EH (cell line): ENCODE measurements at regions not wholly inside any gene's neighbourhood (a gene's known extent, or its start where the extent isn't known, plus 50 kb on each side); places are given as distances from the start of the nearest gene placed in this dataset.
"Not testable (repeated sequence)": the region's sequence is repeated elsewhere in the genome, so short reads cannot be mapped to it uniquely, and the experiment has no call there.

Source experiments
- DNase-seq: peaks from one replicate; pipeline ENCODE4 v3.0.0-alpha.2; 2015; ENCODE audit warnings: low read depth

GRCh38 chr13:44887515-44887914 is 101.8 kb downstream of the NUFIP1 start:
- no peak for DNase-seq

- DNase-seq: peak; percentile 95
Observed at GRCh38 chr13:44884076-44884729, 105.1 kb downstream of the NUFIP1 start.

GRCh38 chr13:44879452-44880058 is 109.7 kb downstream of the NUFIP1 start:
- peak; percentile 70 for DNase-seq

- DNase-seq: no peak
Observed at GRCh38 chr13:44876782-44877324, 112.4 kb downstream of the NUFIP1 start.

GRCh38 chr13:44874886-44875630 is 114.2 kb downstream of the NUFIP1 start:
- DNase-seq: peak; percentile 67

- DNase-seq: no peak
Observed at GRCh38 chr13:44874176-44874575, 115.1 kb downstream of the NUFIP1 start.

GRCh38 chr13:44873461-44873860 is 115.8 kb downstream of the NUFIP1 start:
- DNase-seq: no peak

- no peak for DNase-seq
Observed at GRCh38 chr13:44872751-44873150, 116.5 kb downstream of the NUFIP1 start.

- no peak for DNase-seq
Observed at GRCh38 chr13:44870456-44870929, 118.8 kb downstream of the NUFIP1 start.

GRCh38 chr13:44869167-44869566 is 120.1 kb downstream of the NUFIP1 start:
- DNase-seq: no peak

- DNase-seq: no peak
Observed at GRCh38 chr13:44868397-44868796, 120.9 kb downstream of the NUFIP1 start.

- DNase-seq: no peak
Observed at GRCh38 chr13:44867825-44868224, 121.4 kb downstream of the NUFIP1 start.

GRCh38 chr13:44866411-44866911 is 122.8 kb downstream of the NUFIP1 start:
- no peak for DNase-seq

- no peak for DNase-seq
Observed at GRCh38 chr13:44865722-44866410, 123.4 kb downstream of the NUFIP1 start.

- DNase-seq: not testable (repeated sequence)
Observed at GRCh38 chr13:44863641-44864040, 125.6 kb downstream of the NUFIP1 start.

GRCh38 chr13:44860454-44860853 is 128.8 kb downstream of the NUFIP1 start:
- DNase-seq: no peak

GRCh38 chr13:44857736-44858135 is 131.5 kb downstream of the NUFIP1 start:
- no peak for DNase-seq

- no peak for DNase-seq
Observed at GRCh38 chr13:44857061-44857460, 132.2 kb downstream of the NUFIP1 start.

- DNase-seq: no peak
Observed at GRCh38 chr13:44855860-44856259, 133.4 kb downstream of the NUFIP1 start.

- no peak for DNase-seq
Observed at GRCh38 chr13:44854313-44855060, 134.8 kb downstream of the NUFIP1 start.

GRCh38 chr13:44853641-44854040 is 135.6 kb downstream of the NUFIP1 start:
- DNase-seq: no peak
